Prostate gland (tissue), 2 donors: ENCODE measurements at regions not wholly inside any gene's neighbourhood (a gene's known extent, or its start where the extent isn't known, plus 50 kb on each side); places are given as distances from the start of the nearest gene placed in this dataset.

Source experiments
- DNase-seq: peaks from one replicate; pipeline ENCODE4 v3.0.0-alpha.2; 2019; ENCODE audit warnings: low spot score
- H3K27ac ChIP-seq, 2 donors: fragments of 200-600 bp; sonication (generic); 2 replicates each; pipeline ENCODE4 v1.5.1; 2017 to 2019
- H3K27me3 ChIP-seq: fragments of 200-600 bp; sonication (generic); replicated peaks from 2 replicates; pipeline ENCODE4 v1.5.1; 2019; ENCODE audit not compliant: insufficient read depth
- H3K36me3 ChIP-seq, 2 donors: fragments of 200-600 bp; sonication (generic); 1 replicate in 1 of 2; 2 replicates in 1 of 2; pipeline versions ENCODE4 v1.5.1 to v1.8.1; 2017 to 2019
- H3K4me1 ChIP-seq: fragments of 200-600 bp; sonication (generic); replicated peaks from 2 replicates; pipeline ENCODE4 v1.5.1; 2019
- H3K4me3 ChIP-seq, 2 donors: fragments of 200-600 bp; sonication (generic); 2 replicates each; pipeline ENCODE4 v1.5.1; 2017 to 2019
- H3K9me3 ChIP-seq: fragments of 200-600 bp; sonication (generic); 2 replicates; pipeline ENCODE4 v1.5.1; 2017
- CTCF ChIP-seq, 4 experiments: fragments of 200-600 bp in 2 of 4; fragments of 450-650 bp in 2 of 4; sonication (generic) in 2 of 4; IDR thresholded peaks; 1 replicate in 3 of 4; 2 replicates in 1 of 4; pipeline ENCODE4 v1.5.1; 2016 to 2019; ENCODE audit warnings: antibody characterized with exemption in 4 of 4, mild to moderate bottlenecking in 2 of 4, moderate library complexity in 2 of 4
- POLR2A ChIP-seq: fragments of 450-650 bp; IDR thresholded peaks from one replicate; pipeline ENCODE4 v1.6.1; 2016; ENCODE audit warnings: antibody characterized with exemption, mild to moderate bottlenecking
- POLR2AphosphoS5 ChIP-seq: sonication (generic); formaldehyde crosslinking; IDR thresholded peaks from one replicate; pipeline ENCODE4 v1.6.1; 2017; ENCODE audit warnings: antibody characterized with exemption
- WGBS: methylation state at CpG from one replicate; pipeline ENCODE4 v1.1.5; 2018; 5-methylcytosine and 5-hydroxymethylcytosine counted together
- intact Hi-C: fragments of 100-400 bp; cut with DNase I; formaldehyde crosslinking; loops from one replicate; pipeline ENCODE4 v1.14.2; 2022

GRCh38 chr3:103057003-103057402, 622.2 kb downstream of the ZPLD1 start:
- Histone ChIP-seq H3K27me3 (no peaks in the 10 kb centered on the region), H3K27ac (no peak overlapping the region), H3K36me3 (no peaks in the 10 kb centered on the region), H3K4me3 (no peak overlapping the region), H3K4me1 (no peaks in the 10 kb centered on the region), H3K9me3 (no peaks in the 10 kb centered on the region)
- intact Hi-C loops: no loop called here
- WGBS: 74% methylated on average over 6 of the region's 6 CpGs
- no peak for DNase-seq
- no peak for TF ChIP-seq POLR2AphosphoS5
- no peak for TF ChIP-seq POLR2A
- TF ChIP-seq CTCF (IDR thresholded peaks at IDR 0.05): no peak

- no peak overlapping the region for H3K27ac ChIP-seq
- intact Hi-C loops: no loop called here
- no peak for TF ChIP-seq POLR2A
- TF ChIP-seq POLR2AphosphoS5: no peak
- TF ChIP-seq CTCF (IDR thresholded peaks at IDR 0.05): no peak
- DNase-seq: no peak
- H3K36me3 ChIP-seq: no peaks in the 10 kb centered on the region
- H3K4me3 ChIP-seq: no peak overlapping the region
- H3K4me1 ChIP-seq: no peaks in the 10 kb centered on the region
- H3K9me3 ChIP-seq: no peaks in the 10 kb centered on the region
- no peaks in the 10 kb centered on the region for H3K27me3 ChIP-seq
Observed at GRCh38 chr3:103057487-103057886, 622.7 kb downstream of the ZPLD1 start.

GRCh38 chr3:103059432-103059831, 624.6 kb downstream of the ZPLD1 start:
- Histone ChIP-seq H3K4me3 (no peak overlapping the region), H3K4me1 (no peaks in the 10 kb centered on the region), H3K9me3 (no peaks in the 10 kb centered on the region), H3K27me3 (no peaks in the 10 kb centered on the region), H3K36me3 (no peaks in the 10 kb centered on the region), H3K27ac (no peak overlapping the region)
- no peak for TF ChIP-seq CTCF (IDR thresholded peaks at IDR 0.05)
- TF ChIP-seq POLR2AphosphoS5: no peak
- no peak for DNase-seq
- intact Hi-C loops: no loop called here
- WGBS: 62% methylated on average over 2 of the region's 2 CpGs

GRCh38 chr3:103060242-103060641, 625.4 kb downstream of the ZPLD1 start:
- H3K27me3 ChIP-seq: no peaks in the 10 kb centered on the region
- no peak overlapping the region for H3K4me3 ChIP-seq
- WGBS: 93% methylated on average over 3 of the region's 3 CpGs
- no peak overlapping the region for H3K27ac ChIP-seq
- no peak for DNase-seq
- TF ChIP-seq CTCF (IDR thresholded peaks at IDR 0.05) (no peak), POLR2AphosphoS5 (no peak), POLR2A (no peak)
- H3K9me3 ChIP-seq: no peaks in the 10 kb centered on the region
- intact Hi-C loops: no loop called here
- H3K36me3 ChIP-seq: no peaks in the 10 kb centered on the region
- no peaks in the 10 kb centered on the region for H3K4me1 ChIP-seq

- WGBS: 88% methylated on average over 2 of the region's 2 CpGs
- H3K9me3 ChIP-seq: no peaks in the 10 kb centered on the region
- no peak overlapping the region for H3K27ac ChIP-seq
- DNase-seq: no peak
- H3K27me3 ChIP-seq: no peaks in the 10 kb centered on the region
- H3K4me1 ChIP-seq: no peaks in the 10 kb centered on the region
- H3K36me3 ChIP-seq: no peaks in the 10 kb centered on the region
- H3K4me3 ChIP-seq: no peak overlapping the region
- intact Hi-C loops: no loop called here
- TF ChIP-seq POLR2AphosphoS5: no peak
- no peak for TF ChIP-seq CTCF (IDR thresholded peaks at IDR 0.05)
- TF ChIP-seq POLR2A: no peak
Observed at GRCh38 chr3:103067963-103068362, 633.1 kb downstream of the ZPLD1 start.
